ENCODE measurements at regions not wholly inside any gene's neighbourhood (a gene's known extent, or its start where the extent isn't known, plus 50 kb on each side); places are given as distances from the start of the nearest gene placed in this dataset.
"Not testable (repeated sequence)": the region's sequence is repeated elsewhere in the genome, so short reads cannot be mapped to it uniquely, and the experiment has no call there.

DNA sequence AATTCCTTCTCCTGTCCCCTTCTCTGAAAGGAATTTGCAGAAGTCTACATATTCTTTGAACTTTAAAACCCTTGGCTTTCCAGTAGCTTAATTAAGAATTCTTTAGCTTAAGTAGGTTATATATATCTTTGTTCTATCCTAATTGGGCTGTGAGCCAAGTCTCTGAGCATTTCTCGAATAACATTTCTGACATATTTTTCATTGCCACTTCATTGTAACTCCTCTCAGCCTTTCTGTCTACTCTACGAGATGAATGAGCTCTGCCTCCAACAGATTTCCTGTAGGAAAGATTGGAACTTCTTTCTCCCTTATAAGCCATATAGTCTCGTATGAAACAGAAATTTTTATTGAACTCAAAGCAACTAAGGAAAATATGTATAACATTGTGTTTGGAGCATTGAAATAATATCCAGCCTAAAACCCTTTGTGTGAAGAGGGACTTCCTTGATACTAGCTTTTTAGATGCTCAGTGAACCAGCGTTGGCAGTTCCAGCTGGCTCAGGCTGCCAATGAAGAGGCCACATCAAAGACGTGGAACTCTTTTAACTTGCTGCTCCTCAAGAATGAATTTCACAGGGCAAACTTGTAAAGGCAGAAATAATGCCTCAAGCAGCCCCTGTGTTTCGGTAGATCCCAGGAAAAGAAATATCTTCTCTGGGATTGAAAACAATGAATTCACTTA lies 87.7 kb upstream of the NOX3 start:
- Mint-ChIP-seq H3K27me3 (ENCODE audit: low read depth) (no peaks in the 10 kb centered on the region), H3K9me3 (ENCODE audit: low read depth) (no peaks in the 10 kb centered on the region), H3K4me3 (ENCODE audit: unreplicated experiment) (no peak overlapping the region), H3K27ac (ENCODE audit: unreplicated experiment) (no peak overlapping the region), H3K4me1 (ENCODE audit: low read depth) (peaks cover 9% of the 10 kb centered on the region), H3K36me3 (ENCODE audit: low read depth) (no peaks in the 10 kb centered on the region)
- no peak for DNase-seq (ENCODE audit: low spot score)
- TF ChIP-seq, protein P1, sequence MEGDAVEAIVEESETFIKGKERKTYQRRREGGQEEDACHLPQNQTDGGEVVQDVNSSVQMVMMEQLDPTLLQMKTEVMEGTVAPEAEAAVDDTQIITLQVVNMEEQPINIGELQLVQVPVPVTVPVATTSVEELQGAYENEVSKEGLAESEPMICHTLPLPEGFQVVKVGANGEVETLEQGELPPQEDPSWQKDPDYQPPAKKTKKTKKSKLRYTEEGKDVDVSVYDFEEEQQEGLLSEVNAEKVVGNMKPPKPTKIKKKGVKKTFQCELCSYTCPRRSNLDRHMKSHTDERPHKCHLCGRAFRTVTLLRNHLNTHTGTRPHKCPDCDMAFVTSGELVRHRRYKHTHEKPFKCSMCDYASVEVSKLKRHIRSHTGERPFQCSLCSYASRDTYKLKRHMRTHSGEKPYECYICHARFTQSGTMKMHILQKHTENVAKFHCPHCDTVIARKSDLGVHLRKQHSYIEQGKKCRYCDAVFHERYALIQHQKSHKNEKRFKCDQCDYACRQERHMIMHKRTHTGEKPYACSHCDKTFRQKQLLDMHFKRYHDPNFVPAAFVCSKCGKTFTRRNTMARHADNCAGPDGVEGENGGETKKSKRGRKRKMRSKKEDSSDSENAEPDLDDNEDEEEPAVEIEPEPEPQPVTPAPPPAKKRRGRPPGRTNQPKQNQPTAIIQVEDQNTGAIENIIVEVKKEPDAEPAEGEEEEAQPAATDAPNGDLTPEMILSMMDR (IDR thresholded peaks at IDR 0.05) = no peak

DNA sequence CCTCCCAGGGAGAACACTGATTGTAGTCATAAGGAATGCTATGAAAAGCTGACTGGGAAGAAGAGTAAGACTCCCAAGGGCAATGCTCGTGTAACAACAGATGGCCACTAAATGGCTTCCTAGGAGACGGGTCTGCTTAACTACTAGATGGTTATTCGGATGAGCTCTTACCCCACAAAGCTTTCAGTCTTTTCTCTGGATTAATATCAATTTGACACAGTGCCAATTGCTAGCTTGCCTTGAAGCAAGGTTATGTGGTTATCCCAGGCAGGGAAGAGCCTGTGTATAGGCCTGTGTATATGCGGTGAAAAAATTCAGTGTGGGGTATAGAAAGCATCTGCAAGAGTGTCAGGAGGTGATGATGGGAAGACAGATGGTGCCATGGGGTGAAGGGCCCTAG lies 86.4 kb upstream of the NOX3 start:
- Mint-ChIP-seq H3K27ac (ENCODE audit: unreplicated experiment) (no peak overlapping the region), H3K4me1 (ENCODE audit: low read depth) (peaks cover 9% of the 10 kb centered on the region), H3K9me3 (ENCODE audit: low read depth) (no peaks in the 10 kb centered on the region), H3K27me3 (ENCODE audit: low read depth) (no peaks in the 10 kb centered on the region), H3K4me3 (ENCODE audit: unreplicated experiment) (no peak overlapping the region), H3K36me3 (ENCODE audit: low read depth) (no peaks in the 10 kb centered on the region)
- no peak for DNase-seq (ENCODE audit: low spot score)
- TF ChIP-seq, protein P1 (IDR thresholded peaks at IDR 0.05) = no peak

DNA sequence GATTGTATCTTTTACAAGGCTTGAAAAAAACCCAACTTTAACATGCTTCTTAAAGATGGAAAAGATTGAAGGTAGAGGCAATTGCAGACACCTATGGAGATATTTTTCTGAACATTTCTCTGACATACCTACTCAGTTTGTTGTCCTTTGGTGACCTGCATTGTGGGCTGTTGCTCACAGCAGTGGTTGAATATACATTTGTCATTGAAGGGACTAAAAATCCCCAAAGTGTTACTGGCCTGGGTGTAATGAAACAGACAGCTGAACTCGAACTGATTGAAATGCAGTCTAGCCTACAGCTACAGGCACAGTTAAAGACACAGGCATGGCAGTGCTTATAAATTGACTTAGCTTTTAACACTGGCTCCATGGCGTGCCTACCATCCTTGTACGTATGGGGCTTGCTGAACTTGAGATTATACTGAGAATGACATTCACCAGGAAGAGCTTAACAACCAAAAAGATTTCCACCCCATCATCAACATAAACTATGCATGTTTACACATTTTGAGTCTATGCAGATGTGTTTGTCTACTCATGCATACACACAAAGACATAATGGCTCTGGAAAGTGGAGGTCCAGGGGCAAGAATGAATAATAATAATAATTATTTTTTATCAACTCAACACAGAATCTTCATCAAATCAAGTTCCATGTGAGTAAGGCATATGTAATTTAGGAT lies 83.2 kb upstream of the NOX3 start:
- no peaks in the 10 kb centered on the region for H3K27me3 Mint-ChIP-seq (ENCODE audit: low read depth)
- peaks cover 6% of the 10 kb centered on the region for H3K36me3 Mint-ChIP-seq (ENCODE audit: low read depth)
- H3K4me1 Mint-ChIP-seq (ENCODE audit: low read depth) = peaks cover 9% of the 10 kb centered on the region
- H3K4me3 Mint-ChIP-seq (ENCODE audit: unreplicated experiment) = no peak overlapping the region
- H3K9me3 Mint-ChIP-seq (ENCODE audit: low read depth) = peaks cover 13% of the 10 kb centered on the region
- H3K27ac Mint-ChIP-seq (ENCODE audit: unreplicated experiment) = no peak overlapping the region
- DNase-seq (ENCODE audit: low spot score) = no peak
- TF ChIP-seq, protein P1 (IDR thresholded peaks at IDR 0.05) = no peak

DNA sequence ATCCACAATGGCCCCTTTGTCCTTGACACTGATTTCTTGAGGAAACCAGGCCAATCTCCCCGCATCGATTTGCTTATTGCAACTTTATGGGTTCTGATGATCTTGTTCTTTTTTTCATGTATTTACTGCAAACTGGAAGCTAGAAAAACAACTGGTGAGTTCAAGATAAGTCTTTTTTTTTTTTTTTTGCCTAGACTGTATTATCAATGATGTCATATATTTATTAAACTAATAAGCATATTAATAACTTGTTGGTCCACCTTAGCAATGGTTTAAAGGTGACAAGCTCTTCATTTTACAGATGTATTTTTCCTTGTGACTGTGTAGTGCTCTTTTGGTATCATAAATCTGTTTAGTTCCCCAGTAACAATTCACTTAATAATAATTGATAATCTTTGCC lies 79.0 kb upstream of the NOX3 start:
- Mint-ChIP-seq H3K4me1 (ENCODE audit: low read depth) (peaks cover 4% of the 10 kb centered on the region), H3K27ac (ENCODE audit: unreplicated experiment) (no peak overlapping the region), H3K9me3 (ENCODE audit: low read depth) (peaks cover 22% of the 10 kb centered on the region), H3K27me3 (ENCODE audit: low read depth) (no peaks in the 10 kb centered on the region), H3K4me3 (ENCODE audit: unreplicated experiment) (no peak overlapping the region), H3K36me3 (ENCODE audit: low read depth) (peaks cover 11% of the 10 kb centered on the region)
- TF ChIP-seq, protein P1 (IDR thresholded peaks at IDR 0.05) = no peak
- no peak for DNase-seq (ENCODE audit: low spot score)

DNA sequence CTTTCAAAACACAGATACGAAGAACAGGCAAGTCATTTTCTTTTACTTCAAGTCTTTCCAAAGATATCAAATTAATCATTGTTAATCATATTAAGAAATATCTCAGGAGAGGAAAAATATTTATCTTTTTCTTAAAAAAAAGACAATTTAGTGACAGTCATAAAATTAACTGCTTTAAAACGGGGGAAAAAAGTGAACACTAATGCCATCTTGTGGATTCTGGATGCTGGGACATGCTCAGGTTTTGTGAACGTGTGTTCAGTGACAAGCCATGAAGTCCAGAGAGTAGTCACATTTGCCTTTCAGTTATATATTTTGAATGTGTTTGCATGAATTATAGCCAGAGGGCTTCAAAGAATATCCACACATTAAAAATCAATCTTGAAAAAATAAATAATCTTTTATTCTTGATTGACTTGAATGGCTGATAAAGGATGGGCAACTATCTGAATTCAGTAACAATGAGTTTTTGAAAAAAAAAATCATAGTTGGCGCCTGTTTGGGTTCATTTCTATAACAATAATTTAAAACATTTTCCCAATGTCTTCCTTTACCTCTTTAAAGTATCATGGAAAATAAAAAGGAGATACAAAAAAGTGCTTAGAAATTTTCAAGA lies 74.7 kb upstream of the NOX3 start:
- H3K9me3 Mint-ChIP-seq (ENCODE audit: low read depth) = peaks cover 13% of the 10 kb centered on the region
- H3K27me3 Mint-ChIP-seq (ENCODE audit: low read depth) = no peaks in the 10 kb centered on the region
- TF ChIP-seq, protein P1 (IDR thresholded peaks at IDR 0.05) = peak; percentile 96
- H3K27ac Mint-ChIP-seq (ENCODE audit: unreplicated experiment) = peak overlapping the region; percentile 83
- H3K4me3 Mint-ChIP-seq (ENCODE audit: unreplicated experiment) = no peak overlapping the region
- no peak for DNase-seq (ENCODE audit: low spot score)
- H3K36me3 Mint-ChIP-seq (ENCODE audit: low read depth) = peaks cover 8% of the 10 kb centered on the region
- peaks cover 16% of the 10 kb centered on the region for H3K4me1 Mint-ChIP-seq (ENCODE audit: low read depth)

DNA sequence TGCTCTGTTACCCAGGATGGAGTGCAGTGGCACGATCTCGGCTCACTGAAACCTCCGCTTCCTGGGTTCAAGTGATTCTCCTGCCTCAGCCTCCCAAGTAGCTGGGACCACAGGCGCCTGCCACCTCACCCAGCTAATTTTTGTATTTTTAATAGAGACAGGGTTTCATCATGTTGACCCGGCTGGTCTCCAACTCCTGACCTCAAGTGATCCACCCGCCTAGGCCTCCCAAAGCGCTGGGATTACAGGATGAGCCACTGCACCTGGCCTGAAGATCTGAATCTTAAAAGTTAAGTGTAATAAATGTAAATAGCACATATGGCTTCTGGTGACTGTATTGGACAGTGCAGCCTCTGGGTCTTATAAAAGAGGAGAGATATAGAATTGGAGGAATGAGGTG lies 74.2 kb upstream of the NOX3 start:
- not testable (repeated sequence) for DNase-seq (ENCODE audit: low spot score); H3K4me3 Mint-ChIP-seq (ENCODE audit: unreplicated experiment); H3K36me3 Mint-ChIP-seq (ENCODE audit: low read depth); H3K27me3 Mint-ChIP-seq (ENCODE audit: low read depth)
- Mint-ChIP-seq H3K27ac (ENCODE audit: unreplicated experiment) (peak overlapping the region; percentile 83), H3K4me1 (ENCODE audit: low read depth) (peaks cover 16% of the 10 kb centered on the region), H3K9me3 (ENCODE audit: low read depth) (peaks cover 12% of the 10 kb centered on the region)
